Progenitor cell of endocrine pancreas (in vitro differentiated cells): ENCODE measurements at regions not wholly inside any gene's neighbourhood (a gene's known extent, or its start where the extent isn't known, plus 50 kb on each side); places are given as distances from the start of the nearest gene placed in this dataset.

Experiments
- DNase-seq: peaks from one replicate; pipeline ENCODE4 v3.0.0; 2021; ENCODE audit warnings: low spot score; ENCODE audit not compliant: unreplicated experiment
- H3K27ac Mint-ChIP-seq: 2 replicates; pipeline ENCODE4 v1.8.0; 2021; ENCODE audit warnings: mild to moderate bottlenecking, moderate library complexity, mixed read lengths
- H3K27me3 Mint-ChIP-seq: 2 replicates; pipeline ENCODE4 v1.8.0; 2021; ENCODE audit warnings: mixed read lengths
- H3K36me3 Mint-ChIP-seq: 2 replicates; pipeline ENCODE4 v1.8.0; 2022; ENCODE audit warnings: mixed read lengths; ENCODE audit not compliant: insufficient read depth
- H3K4me1 Mint-ChIP-seq: 2 replicates; pipeline ENCODE4 v1.8.0; 2021; ENCODE audit warnings: low read depth, mixed read lengths
- H3K4me3 Mint-ChIP-seq: 2 replicates; pipeline ENCODE4 v1.8.0; 2021; ENCODE audit warnings: low read depth, mild to moderate bottlenecking, moderate library complexity, mixed read lengths
- H3K9me3 Mint-ChIP-seq: 2 replicates; pipeline ENCODE4 v1.8.0; 2021; ENCODE audit warnings: low read depth, mixed read lengths
- CTCF ChIP-seq: fragments of 200-600 bp; sonication (generic); IDR thresholded peaks from one replicate; pipeline ENCODE4 v1.5.0; 2021; ENCODE audit warnings: antibody characterized with exemption, mild to moderate bottlenecking; ENCODE audit not compliant: unreplicated experiment

GRCh38 chr7:94099679-94100078, 95.5 kb upstream of the BET1 start:
- no peak for TF ChIP-seq CTCF
- no peak overlapping the region for H3K4me3 Mint-ChIP-seq

GRCh38 chr7:94100723-94101345, 96.7 kb upstream of the BET1 start:
- DNase-seq: no peak
- H3K27ac Mint-ChIP-seq: no peak overlapping the region
- no peaks in the 10 kb centered on the region for H3K27me3 Mint-ChIP-seq
- no peak overlapping the region for H3K4me3 Mint-ChIP-seq
- no peaks in the 10 kb centered on the region for H3K36me3 Mint-ChIP-seq
- peaks cover 4% of the 10 kb centered on the region for H3K9me3 Mint-ChIP-seq
- no peaks in the 10 kb centered on the region for H3K4me1 Mint-ChIP-seq
- no peak for TF ChIP-seq CTCF

More at GRCh38 chr7:94099679-94100078, 95.5 kb upstream of the BET1 start:
- no peak for DNase-seq
- Mint-ChIP-seq H3K4me1 (no peaks in the 10 kb centered on the region), H3K9me3 (peaks cover 4% of the 10 kb centered on the region), H3K36me3 (no peaks in the 10 kb centered on the region), H3K27me3 (no peaks in the 10 kb centered on the region), H3K27ac (no peak overlapping the region)

- no peak for DNase-seq
- Mint-ChIP-seq H3K27me3 (no peaks in the 10 kb centered on the region), H3K36me3 (no peaks in the 10 kb centered on the region), H3K9me3 (peaks cover 4% of the 10 kb centered on the region), H3K4me3 (no peak overlapping the region), H3K27ac (no peak overlapping the region), H3K4me1 (no peaks in the 10 kb centered on the region)
- no peak for TF ChIP-seq CTCF
These were observed 100.1 kb upstream of the BET1 start for GRCh38 chr7:94104301-94104700.

GRCh38 chr7:94109556-94109955, 105.4 kb upstream of the BET1 start:
- TF ChIP-seq CTCF: no peak
- DNase-seq: no peak

GRCh38 chr7:94111009-94111408, 106.9 kb upstream of the BET1 start:
- Mint-ChIP-seq H3K27me3 (peaks cover 7% of the 10 kb centered on the region), H3K9me3 (no peaks in the 10 kb centered on the region), H3K36me3 (no peaks in the 10 kb centered on the region), H3K4me3 (no peak overlapping the region), H3K4me1 (no peaks in the 10 kb centered on the region), H3K27ac (no peak overlapping the region)
- DNase-seq: no peak
- TF ChIP-seq CTCF: no peak

More at GRCh38 chr7:94109556-94109955, 105.4 kb upstream of the BET1 start:
- H3K27me3 Mint-ChIP-seq: peaks cover 7% of the 10 kb centered on the region
- no peaks in the 10 kb centered on the region for H3K9me3 Mint-ChIP-seq
- no peak overlapping the region for H3K4me3 Mint-ChIP-seq
- no peak overlapping the region for H3K27ac Mint-ChIP-seq
- H3K36me3 Mint-ChIP-seq: no peaks in the 10 kb centered on the region
- H3K4me1 Mint-ChIP-seq: no peaks in the 10 kb centered on the region
